GM21526 (cell line): ENCODE measurements at regions not wholly inside any gene's neighbourhood (a gene's known extent, or its start where the extent isn't known, plus 50 kb on each side); places are given as distances from the start of the nearest gene placed in this dataset.

ENCODE experiments used
- ATAC-seq: cut with Tn5 transposase; IDR thresholded peaks from one replicate; pipeline ENCODE4 v1.9.1; 2021; ENCODE audit warnings: moderate library complexity; ENCODE audit not compliant: unreplicated experiment, low FRiP score

- ATAC-seq, result no peak
Observed at GRCh38 chr9:14031810-14032209, 282.1 kb downstream of the NFIB start.

GRCh38 chr9:14031060-14031414 is 282.9 kb downstream of the NFIB start:
- no peak for ATAC-seq

- ATAC-seq, result no peak
Observed at GRCh38 chr9:14030375-14031059, 283.4 kb downstream of the NFIB start.

DNA sequence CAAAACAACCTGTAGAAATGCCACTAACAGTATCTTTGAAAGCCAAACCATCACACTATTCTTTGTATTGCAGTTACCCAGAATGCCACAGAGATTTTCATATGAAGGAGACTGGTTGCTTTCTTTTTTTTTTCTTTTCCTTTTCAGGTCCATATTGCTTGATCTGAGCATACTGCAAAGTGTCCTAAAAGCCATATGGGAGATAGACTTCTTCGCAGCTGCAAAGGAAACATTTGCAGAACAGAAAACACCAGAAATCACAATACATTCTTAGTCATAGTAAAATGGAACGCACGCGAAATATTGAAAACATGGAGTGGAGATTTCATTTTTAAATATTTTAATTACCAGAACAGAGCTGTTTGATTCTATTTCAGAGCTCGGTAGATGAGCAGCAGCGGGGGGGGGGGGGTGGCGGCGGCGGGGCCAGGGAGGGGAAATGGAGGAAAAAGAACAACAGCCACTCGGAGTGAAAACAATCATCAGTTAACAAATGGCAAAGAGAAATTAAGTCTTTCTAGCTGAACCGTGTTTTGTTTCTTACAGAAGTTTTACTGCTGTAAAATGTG is 284.1 kb downstream of the NFIB start:
- ATAC-seq, result no peak

DNA sequence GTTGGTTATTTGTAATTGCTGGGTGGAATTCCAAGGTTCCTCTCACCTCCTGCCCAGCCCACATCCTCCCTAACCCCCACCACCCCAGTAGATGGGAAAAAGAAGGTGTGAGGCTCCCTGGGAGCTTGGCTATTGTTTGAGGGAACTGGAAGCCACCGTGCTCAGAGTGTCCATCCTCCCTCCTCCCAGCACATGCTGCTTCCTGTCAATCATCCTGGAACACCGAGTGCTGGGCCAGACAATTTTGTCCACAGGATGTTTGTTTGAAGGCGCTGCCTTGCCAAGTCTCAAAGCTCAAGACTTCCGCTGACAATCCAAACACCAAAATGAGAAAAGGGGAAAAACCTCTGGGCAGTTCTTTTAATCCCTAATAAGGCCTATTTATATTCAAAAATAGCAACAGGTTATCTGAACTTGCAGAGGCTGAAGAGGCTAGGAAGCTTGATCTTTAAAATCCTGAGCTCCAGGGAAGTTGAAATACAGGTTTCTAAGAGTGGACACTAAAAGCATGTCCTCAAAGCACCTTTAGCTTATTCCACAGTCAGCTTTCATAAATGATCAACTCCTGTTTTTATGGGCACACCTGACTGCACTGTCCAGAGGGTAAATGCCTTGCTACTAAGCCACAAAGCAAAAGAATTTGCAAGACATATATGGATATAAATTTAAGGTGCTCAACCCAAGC is 286.7 kb downstream of the NFIB start:
- ATAC-seq, result no peak

GRCh38 chr9:14025741-14026140 is 288.2 kb downstream of the NFIB start:
- no peak for ATAC-seq

DNA sequence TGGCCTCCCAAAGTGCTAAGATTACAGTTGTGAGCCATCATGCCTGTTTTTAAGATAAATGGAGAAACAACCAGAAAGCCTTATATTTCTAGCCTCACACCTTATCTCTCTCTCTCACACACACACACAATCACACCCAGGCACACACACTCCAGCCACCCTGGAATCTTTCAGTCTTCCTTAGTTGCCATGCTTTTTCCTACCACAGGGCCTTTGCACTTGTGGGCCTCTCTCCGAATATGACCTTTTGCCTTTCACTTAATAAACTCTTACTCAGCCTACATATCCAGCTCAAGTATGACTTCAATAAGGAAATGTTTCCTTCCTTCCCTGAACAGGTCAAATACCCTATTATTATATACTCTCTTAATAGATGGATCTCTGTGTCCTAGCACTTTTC is 290.7 kb downstream of the NFIB start:
- ATAC-seq, result no peak

DNA sequence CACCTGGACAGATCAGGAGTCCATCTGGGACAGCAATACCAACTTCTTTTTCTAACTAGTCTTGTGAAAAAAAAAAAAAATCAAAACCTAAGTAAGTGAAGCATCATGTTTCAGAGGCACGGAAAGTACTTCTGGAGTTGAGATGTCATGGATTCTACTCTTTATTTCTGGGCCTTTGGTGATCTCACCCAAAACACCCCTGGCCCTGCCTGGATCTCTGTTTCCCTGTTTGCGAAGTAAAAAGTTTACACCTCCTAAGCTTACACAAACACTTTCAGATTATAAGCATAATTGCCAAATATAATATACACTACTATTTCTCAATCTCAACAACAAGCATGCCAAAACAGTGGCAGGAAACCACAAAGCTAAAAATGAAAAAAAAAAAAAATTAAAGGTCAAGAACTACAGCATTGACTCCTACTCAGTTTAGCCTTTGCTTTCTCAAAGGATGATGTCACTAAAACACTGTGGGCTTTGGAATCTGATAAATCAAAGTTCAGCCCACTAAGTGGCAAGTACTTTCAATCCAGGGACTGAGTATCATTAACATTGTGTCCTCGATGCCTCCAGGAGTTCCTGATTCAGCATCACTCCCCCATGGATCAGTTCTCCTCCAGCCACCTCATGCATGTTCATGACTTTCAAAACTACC is 291.9 kb downstream of the NFIB start:
- ATAC-seq, result no peak

GRCh38 chr9:14018081-14018480 is 295.9 kb downstream of the NFIB start:
- no peak for ATAC-seq

DNA sequence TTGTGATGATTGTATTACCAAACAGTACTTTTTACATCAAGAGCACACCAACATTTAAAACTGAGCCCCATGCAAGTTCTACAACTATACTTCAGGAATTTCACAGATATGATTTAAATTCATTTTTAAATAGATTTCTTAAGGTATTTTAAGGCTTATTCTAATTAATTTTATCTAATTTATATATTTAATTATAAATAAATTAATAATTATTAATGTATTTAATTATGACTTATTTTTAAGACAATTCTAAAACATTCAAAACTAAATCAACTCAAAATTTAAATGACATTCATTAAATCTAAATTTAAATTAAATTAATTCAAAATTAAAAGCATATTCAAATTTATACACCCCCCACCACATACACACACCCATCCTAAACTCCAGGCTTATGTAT is 299.2 kb downstream of the NFIB start:
- no peak for ATAC-seq

- ATAC-seq, result no peak
Observed at GRCh38 chr9:14014218-14014617, 299.7 kb downstream of the NFIB start.

GRCh38 chr9:14011799-14012560 is 302.0 kb downstream of the NFIB start:
- ATAC-seq, result no peak

GRCh38 chr9:14007190-14007769 is 306.7 kb downstream of the NFIB start:
- ATAC-seq, result no peak

- ATAC-seq, result no peak
Observed at GRCh38 chr9:14006386-14007187, 307.4 kb downstream of the NFIB start.

GRCh38 chr9:14004110-14004509 is 309.8 kb downstream of the NFIB start:
- ATAC-seq, result no peak

DNA sequence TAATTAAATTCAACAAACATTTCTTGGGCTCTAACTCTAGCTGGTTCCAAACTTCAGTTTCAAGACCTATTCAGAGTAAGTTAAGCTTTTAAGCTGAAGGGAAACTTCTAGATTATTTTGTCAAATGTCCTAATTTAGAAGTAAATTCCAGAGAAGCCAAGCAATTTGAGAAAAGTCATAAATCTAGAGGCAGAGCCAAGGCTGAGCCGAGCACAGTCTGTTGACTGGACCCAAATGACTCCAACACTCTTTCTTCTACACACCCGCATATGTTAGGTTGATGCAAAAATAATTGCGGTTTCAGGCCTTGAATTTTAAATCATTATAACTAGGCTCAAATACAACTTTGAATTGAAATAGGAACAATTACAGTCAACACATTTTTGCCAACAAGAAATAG is 319.7 kb downstream of the NFIB start:
- no peak for ATAC-seq

DNA sequence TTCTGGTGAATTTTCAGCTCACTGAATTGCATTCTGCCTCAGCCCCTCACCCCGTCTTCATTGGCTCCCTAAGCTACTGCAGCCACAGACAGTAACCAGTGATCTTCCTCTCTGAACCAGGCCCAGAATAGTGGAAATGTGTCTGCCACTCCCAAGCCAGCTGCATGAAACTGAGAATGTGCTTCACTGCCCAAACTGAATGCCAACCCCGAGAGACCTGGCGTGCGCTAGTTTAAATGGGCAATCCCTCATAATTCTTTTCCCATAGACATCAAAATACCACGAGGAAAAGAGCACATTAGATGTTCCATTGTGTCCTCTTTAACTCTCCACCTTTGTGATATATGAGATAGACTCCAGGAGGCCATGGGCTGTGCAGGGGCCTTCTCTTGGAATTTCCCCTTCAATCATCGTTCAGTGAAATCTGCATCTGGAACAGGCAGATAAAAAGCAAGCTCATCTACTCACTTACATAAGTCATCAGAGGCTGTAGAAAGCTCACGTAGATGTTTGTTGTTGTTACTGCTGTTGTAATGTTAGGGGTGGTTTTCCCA is 320.2 kb downstream of the NFIB start:
- ATAC-seq, result no peak

- ATAC-seq, result no peak
Observed at GRCh38 chr9:13992138-13993088, 321.5 kb downstream of the NFIB start.
